B cell (primary cell): ENCODE measurements at regions not wholly inside any gene's neighbourhood (a gene's known extent, or its start where the extent isn't known, plus 50 kb on each side); places are given as distances from the start of the nearest gene placed in this dataset.

Source experiments
- ATAC-seq: fragments of 200-7000 bp; cut with Tn5 transposase; one replicate; pipeline ENCODE4 v1.10.0; 2021; ENCODE audit warnings: low read depth, mild to moderate bottlenecking, moderate number of reproducible peaks, moderate library complexity
- CTCF ChIA-PET: fragments of 350-600 bp; sonication (Branson Sonifier 250); formaldehyde crosslinking; loops from one replicate; lab custom pipeline; 2021; ENCODE audit warnings: antibody characterized with exemption, inconsistent platforms; lab: Charles Lee
- POLR2A ChIA-PET: fragments of 350-600 bp; sonication (Branson Sonifier 250); formaldehyde crosslinking; loops from one replicate; lab custom pipeline; 2021; ENCODE audit warnings: antibody characterized with exemption; lab: Charles Lee
- DNase-seq: peaks from one replicate; pipeline ENCODE4 v3.0.0; 2013
- H2AFZ ChIP-seq: 2 replicates; pipeline ENCODE4 v1.6.1; 2012; ENCODE audit warnings: mild to moderate bottlenecking, low read depth, low read length; ENCODE audit not compliant: insufficient read depth, poor library complexity, severe bottlenecking
- H3K27ac ChIP-seq, 2 donors: 1 replicate in 1 of 2; 2 replicates in 1 of 2; pipeline ENCODE4 v1.5.1; 2012 to 2013; ENCODE audit warnings: low read length in 2 of 2, mild to moderate bottlenecking in 2 of 2, moderate library complexity in 1 of 2
- H3K27me3 ChIP-seq, 4 experiments: fragments of 200-600 bp in 1 of 4; sonication (generic) in 1 of 4; replicated peaks in 1 of 4; 1 replicate in 2 of 4; 2 replicates in 2 of 4; pipeline versions ENCODE4 v1.6.1 to v1.7.0; 2013 to 2016; ENCODE audit warnings: low read length in 3 of 4, mild to moderate bottlenecking in 2 of 4, mixed read lengths in 1 of 4, moderate library complexity in 1 of 4; ENCODE audit not compliant: insufficient read depth in 4 of 4, control insufficient read depth in 3 of 4; ENCODE audit errors: control extremely low read depth in 1 of 4
- H3K36me3 ChIP-seq, 2 experiments: replicated peaks in 1 of 2; 1 replicate in 1 of 2; 2 replicates in 1 of 2; pipeline versions ENCODE4 v1.6.1 to v1.7.1; 2013; ENCODE audit warnings: low read length in 1 of 2; ENCODE audit not compliant: insufficient read depth in 2 of 2, control insufficient read depth in 1 of 2; ENCODE audit errors: control extremely low read depth in 1 of 2, extremely low read depth in 1 of 2
- H3K4me1 ChIP-seq, 2 donors: fragments of 200-600 bp in 1 of 2; sonication (generic) in 1 of 2; 1 replicate in 1 of 2; 2 replicates in 1 of 2; pipeline versions ENCODE4 v1.5.1 to v1.6.1; 2013 to 2017; ENCODE audit warnings: low read length in 2 of 2; ENCODE audit not compliant: control insufficient read depth in 2 of 2, insufficient read depth in 2 of 2
- H3K4me2 ChIP-seq: replicated peaks from 2 replicates; pipeline ENCODE3; 2012; ENCODE audit warnings: mild to moderate bottlenecking, low read depth, low read length; ENCODE audit not compliant: poor library complexity, severe bottlenecking
- H3K4me3 ChIP-seq, 5 experiments: fragments of 200-600 bp in 1 of 5; sonication (generic) in 1 of 5; 1 replicate in 3 of 5; 2 replicates in 2 of 5; pipeline versions ENCODE4 v1.5.1 to v1.7.0; 2011 to 2016; ENCODE audit warnings: low read length in 4 of 5, mild to moderate bottlenecking in 4 of 5, low read depth in 2 of 5, control low read depth in 1 of 5, moderate library complexity in 1 of 5; ENCODE audit not compliant: insufficient read depth in 1 of 5; ENCODE audit errors: control extremely low read depth in 1 of 5, extremely low read depth in 1 of 5
- H3K79me2 ChIP-seq: fragments of 200-600 bp; sonication (generic); one replicate; pipeline ENCODE4 v1.6.0; 2016; ENCODE audit warnings: low read length; ENCODE audit not compliant: control insufficient read depth, insufficient read depth
- H3K9ac ChIP-seq: fragments of 200-600 bp; sonication (generic); 2 replicates; pipeline ENCODE4 v1.6.1; 2017; ENCODE audit warnings: mild to moderate bottlenecking, low read length, moderate library complexity
- H3K9me3 ChIP-seq, 3 donors: one replicate each; pipeline versions ENCODE4 v1.6.1 to v1.7.1; 2013; ENCODE audit warnings: low read length in 2 of 3; ENCODE audit not compliant: control insufficient read depth in 2 of 3, insufficient read depth in 1 of 3; ENCODE audit errors: control extremely low read depth in 1 of 3
- H4K20me1 ChIP-seq: 2 replicates; pipeline ENCODE4 v1.6.0; 2012; ENCODE audit warnings: mild to moderate bottlenecking, low read length; ENCODE audit not compliant: insufficient read depth, control insufficient read depth, poor library complexity, severe bottlenecking
- H3K27ac Mint-ChIP-seq: one replicate; pipeline ENCODE4 v1.8.0; 2021; ENCODE audit warnings: mixed read lengths
- H3K27me3 Mint-ChIP-seq: one replicate; pipeline ENCODE4 v1.8.0; 2021; ENCODE audit warnings: mixed read lengths
- H3K4me1 Mint-ChIP-seq: one replicate; pipeline ENCODE4 v1.8.0; 2021; ENCODE audit warnings: mixed read lengths
- H3K4me3 Mint-ChIP-seq: one replicate; pipeline ENCODE4 v1.8.0; 2021; ENCODE audit warnings: mixed read lengths
- H3K9me3 Mint-ChIP-seq: one replicate; pipeline ENCODE4 v1.8.0; 2022; ENCODE audit warnings: mixed read lengths; ENCODE audit not compliant: insufficient read depth
- EZH2 ChIP-seq: IDR thresholded peaks from 2 replicates; pipeline ENCODE4 v1.6.1; 2012; ENCODE audit warnings: borderline replicate concordance, low read depth, mild to moderate bottlenecking, moderate library complexity, low read length; ENCODE audit not compliant: insufficient read depth, poor library complexity, severe bottlenecking
- WGBS: methylation state at CpG from one replicate; pipeline ENCODE4 v1.1.5; 2013; ENCODE audit warnings: missing lambda C conversion rate; ENCODE audit not compliant: insufficient coverage; 5-methylcytosine and 5-hydroxymethylcytosine counted together
- intact Hi-C: fragments of 100-400 bp; cut with micrococcal nuclease; formaldehyde crosslinking; loops from one replicate; pipeline ENCODE4 v1.10.0; 2022
- TF ChIP-seq, protein P1 (sequence below): fragments of 200-600 bp; IDR thresholded peaks from one replicate; pipeline ENCODE4 v1.8.0; 2022; ENCODE audit warnings: antibody characterized with exemption, mild to moderate bottlenecking

DNA sequence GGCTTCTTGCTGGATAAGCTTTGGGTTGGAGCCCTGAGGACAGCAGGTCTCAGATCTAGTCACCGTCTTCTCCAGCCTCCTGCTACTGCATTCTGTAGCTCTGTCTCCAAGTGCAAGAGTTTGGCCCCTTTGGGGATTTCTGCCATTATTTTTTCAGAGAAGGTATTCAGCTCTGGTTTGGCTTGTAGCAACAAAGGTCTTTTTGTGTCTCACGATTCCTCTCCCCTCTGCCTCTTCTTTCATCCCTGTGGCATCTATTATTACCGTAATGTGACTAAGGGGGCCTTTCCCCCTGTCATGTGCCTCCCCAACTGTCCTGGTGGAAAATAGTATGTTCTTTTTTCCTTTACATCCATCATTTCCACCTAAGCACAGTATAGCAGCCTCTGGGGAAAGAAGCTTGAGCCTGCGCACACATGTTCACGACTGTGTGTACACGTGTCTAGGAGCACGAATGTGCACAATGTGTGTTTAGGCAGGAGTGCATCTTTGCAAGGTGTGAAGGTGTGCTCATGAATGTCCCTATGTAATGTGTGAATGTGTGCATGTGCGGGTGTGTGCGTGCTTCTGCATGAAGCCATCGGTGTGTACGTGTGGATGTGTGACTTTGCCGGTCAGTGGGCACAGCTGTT lies 273.9 kb downstream of the ZNF536 start:
- DNase-seq (no peak), ATAC-seq (no peak)
- ChIA-PET POLR2A (no interaction called here), CTCF (no interaction called here)
- Histone ChIP-seq H4K20me1 (no peaks in the 10 kb centered on the region), H3K9me3 (no peaks in the 10 kb centered on the region), H3K4me1 (no peaks in the 10 kb centered on the region), H3K4me3 (no peak overlapping the region), H3K36me3 (no peaks in the 10 kb centered on the region), H3K27ac (no peak overlapping the region), H2AFZ (no peak overlapping the region), H3K27me3 (peaks cover 0 to 2% (median 0%) of the 10 kb centered on the region in 4 experiments), H3K79me2 (no peaks in the 10 kb centered on the region), H3K9ac (no peak overlapping the region), H3K4me2 (no peak overlapping the region)
- TF ChIP-seq, protein P1, sequence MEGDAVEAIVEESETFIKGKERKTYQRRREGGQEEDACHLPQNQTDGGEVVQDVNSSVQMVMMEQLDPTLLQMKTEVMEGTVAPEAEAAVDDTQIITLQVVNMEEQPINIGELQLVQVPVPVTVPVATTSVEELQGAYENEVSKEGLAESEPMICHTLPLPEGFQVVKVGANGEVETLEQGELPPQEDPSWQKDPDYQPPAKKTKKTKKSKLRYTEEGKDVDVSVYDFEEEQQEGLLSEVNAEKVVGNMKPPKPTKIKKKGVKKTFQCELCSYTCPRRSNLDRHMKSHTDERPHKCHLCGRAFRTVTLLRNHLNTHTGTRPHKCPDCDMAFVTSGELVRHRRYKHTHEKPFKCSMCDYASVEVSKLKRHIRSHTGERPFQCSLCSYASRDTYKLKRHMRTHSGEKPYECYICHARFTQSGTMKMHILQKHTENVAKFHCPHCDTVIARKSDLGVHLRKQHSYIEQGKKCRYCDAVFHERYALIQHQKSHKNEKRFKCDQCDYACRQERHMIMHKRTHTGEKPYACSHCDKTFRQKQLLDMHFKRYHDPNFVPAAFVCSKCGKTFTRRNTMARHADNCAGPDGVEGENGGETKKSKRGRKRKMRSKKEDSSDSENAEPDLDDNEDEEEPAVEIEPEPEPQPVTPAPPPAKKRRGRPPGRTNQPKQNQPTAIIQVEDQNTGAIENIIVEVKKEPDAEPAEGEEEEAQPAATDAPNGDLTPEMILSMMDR, result no peak
- TF ChIP-seq EZH2, result no peak
- no peak overlapping the region for H3K27ac Mint-ChIP-seq
- no peaks in the 10 kb centered on the region for H3K9me3 Mint-ChIP-seq
- 92% methylated on average over 9 of the region's 12 CpGs for WGBS
- H3K4me3 Mint-ChIP-seq, result no peak overlapping the region
- peaks cover 4% of the 10 kb centered on the region for H3K27me3 Mint-ChIP-seq
- intact Hi-C loops, result no loop called here
- no peaks in the 10 kb centered on the region for H3K4me1 Mint-ChIP-seq

DNA sequence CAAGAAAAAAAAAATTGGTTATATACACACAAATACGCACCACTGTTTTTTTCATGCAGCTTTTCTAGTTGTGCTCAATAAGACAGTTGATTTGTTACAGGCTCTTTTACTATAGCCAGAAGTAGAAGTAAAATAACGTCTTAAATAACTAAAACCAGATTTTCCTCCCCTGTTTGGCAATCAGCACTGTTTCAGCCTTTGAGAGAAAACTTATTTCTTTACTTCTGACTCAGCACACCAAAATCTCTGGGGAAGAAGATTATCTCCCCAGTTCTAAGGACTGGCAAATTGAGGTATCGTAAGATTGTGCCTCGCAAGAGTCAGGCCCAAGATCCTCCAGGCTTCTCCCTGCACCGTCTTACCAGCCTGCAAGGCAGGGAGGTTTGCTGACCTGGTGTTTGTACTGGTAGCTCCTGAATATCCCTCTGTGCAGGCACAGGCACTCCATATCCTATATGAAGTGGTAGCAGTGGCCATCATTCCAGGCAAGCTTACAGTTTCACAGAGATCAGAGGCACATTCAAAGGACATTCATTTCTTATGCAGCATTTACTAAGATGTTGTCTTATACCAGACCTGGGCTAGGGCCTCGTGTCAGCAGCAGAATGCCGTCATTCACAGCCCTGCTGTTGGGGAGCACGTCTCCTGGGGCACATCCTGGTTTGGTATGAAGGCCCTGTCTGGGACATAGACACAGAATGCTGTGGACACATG lies 268.2 kb downstream of the ZNF536 start:
- Mint-ChIP-seq H3K9me3 (no peaks in the 10 kb centered on the region), H3K4me1 (no peaks in the 10 kb centered on the region), H3K27ac (no peak overlapping the region), H3K27me3 (no peaks in the 10 kb centered on the region), H3K4me3 (no peak overlapping the region)
- no peaks in the 10 kb centered on the region for H4K20me1 ChIP-seq
- no peak for ATAC-seq
- TF ChIP-seq EZH2, result no peak
- TF ChIP-seq, protein P1, result no peak
- ChIA-PET POLR2A (no interaction called here), CTCF (interaction anchor here (1.2 kb wide), 1 partner anchor 8 kb away, joined by 5 read pairs; no protein-coding TSS in a partner anchor)
- DNase-seq, result no peak
- 91% methylated on average over 5 of the region's 8 CpGs for WGBS
- no peaks in the 10 kb centered on the region for H3K4me1 ChIP-seq
- intact Hi-C loops, result no loop called here
- H3K79me2 ChIP-seq, result no peaks in the 10 kb centered on the region
- no peak overlapping the region for H3K27ac ChIP-seq
- no peak overlapping the region for H3K9ac ChIP-seq
- H3K36me3 ChIP-seq, result no peaks in the 10 kb centered on the region
- no peak overlapping the region for H3K4me3 ChIP-seq
- no peak overlapping the region for H3K4me2 ChIP-seq
- H3K9me3 ChIP-seq, result peaks cover 0 to 16% (median 6%) of the 10 kb centered on the region in 3 donors
- no peaks in the 10 kb centered on the region for H3K27me3 ChIP-seq
- no peak overlapping the region for H2AFZ ChIP-seq
